ENCODE measurements at regions not wholly inside any gene's neighbourhood (a gene's known extent, or its start where the extent isn't known, plus 50 kb on each side); places are given as distances from the start of the nearest gene placed in this dataset.

DNA sequence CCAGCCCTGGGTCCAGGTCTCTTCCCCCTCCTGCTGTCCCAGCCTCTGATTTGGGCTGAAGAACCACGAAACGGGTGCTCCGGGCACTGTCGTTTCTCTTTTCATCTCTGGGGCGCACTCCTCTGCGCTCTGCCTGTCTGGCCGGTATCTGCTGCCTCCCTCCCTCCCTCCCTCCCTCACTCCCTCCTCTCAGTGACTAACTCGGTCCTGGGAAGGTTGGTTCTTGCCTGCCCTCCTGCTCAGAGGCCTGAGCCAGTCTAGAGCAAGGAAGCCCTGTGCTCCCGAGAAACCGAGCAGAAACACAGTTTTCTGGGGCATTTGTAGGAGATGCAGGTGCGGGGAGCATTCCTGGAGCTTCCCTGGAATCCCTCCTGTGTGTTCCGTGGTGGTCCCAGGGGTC is 1235.2 kb downstream of the BRD1 start:
- no peak overlapping the region for H3K9ac ChIP-seq (ENCODE audit: low read depth, low read length, poor library complexity, severe bottlenecking)
- no peaks in the 10 kb centered on the region for H3F3A ChIP-seq (ENCODE audit: low read depth)
- peaks cover 4% of the 10 kb centered on the region; the same call in 1 of the 2 replicates for H3K9me3 ChIP-seq (ENCODE audit: insufficient read depth, low read depth, low read length)
- no peak overlapping the region for H3K4me3 ChIP-seq (ENCODE audit: low read length, poor library complexity, severe bottlenecking)
- H3K4me1 ChIP-seq (ENCODE audit: insufficient read depth, low read length, poor library complexity, severe bottlenecking): no peaks in the 10 kb centered on the region
- no peak overlapping the region for H3K4me2 ChIP-seq (ENCODE audit: low read depth, low read length, poor library complexity, severe bottlenecking)
- no peaks in the 10 kb centered on the region for H3K36me3 ChIP-seq (ENCODE audit: insufficient read depth, low read length)
- H3K27me3 ChIP-seq (ENCODE audit: insufficient read depth, low read length, poor library complexity, severe bottlenecking): no peaks in the 10 kb centered on the region
- H3K9me2 ChIP-seq (replicated peaks; ENCODE audit: low read depth, low read length): no peaks in the 10 kb centered on the region
- H3K79me2 ChIP-seq (ENCODE audit: insufficient read depth, low read length): no peaks in the 10 kb centered on the region
- no peaks in the 10 kb centered on the region for H4K20me1 ChIP-seq (ENCODE audit: insufficient read depth, low read length, poor library complexity, severe bottlenecking)
- H2AFZ ChIP-seq (ENCODE audit: low read length): no peak overlapping the region
- no peak for TF ChIP-seq CTCF (conservative IDR thresholded peaks at IDR 0.05; ENCODE audit: low read length)
- TF ChIP-seq EZH2phosphoT487 (IDR thresholded peaks at IDR 0.05; ENCODE audit: borderline replicate concordance): no peak

DNA sequence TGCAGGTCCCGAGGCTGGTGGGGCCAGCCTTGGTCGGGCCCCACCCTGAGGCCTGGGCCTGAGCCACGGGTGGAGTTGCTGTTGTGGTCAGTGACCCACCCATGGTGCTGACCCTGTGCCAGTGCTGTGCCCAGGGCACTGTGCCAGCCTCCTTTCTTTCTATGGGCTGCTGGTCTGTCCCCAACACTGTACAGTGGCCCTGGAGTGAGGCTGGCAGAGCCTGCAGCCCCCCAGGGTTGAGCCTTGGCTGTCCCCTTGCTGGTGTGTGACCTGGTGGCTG is 1235.7 kb downstream of the BRD1 start:
- Histone ChIP-seq H3F3A (ENCODE audit: low read depth) (no peaks in the 10 kb centered on the region), H3K9me2 (replicated peaks; ENCODE audit: low read depth, low read length) (no peaks in the 10 kb centered on the region), H4K20me1 (ENCODE audit: insufficient read depth, low read length, poor library complexity, severe bottlenecking) (no peaks in the 10 kb centered on the region), H2AFZ (ENCODE audit: low read length) (no peak overlapping the region), H3K27me3 (ENCODE audit: insufficient read depth, low read length, poor library complexity, severe bottlenecking) (no peaks in the 10 kb centered on the region), H3K9ac (ENCODE audit: low read depth, low read length, poor library complexity, severe bottlenecking) (no peak overlapping the region), H3K4me1 (ENCODE audit: insufficient read depth, low read length, poor library complexity, severe bottlenecking) (no peaks in the 10 kb centered on the region), H3K79me2 (ENCODE audit: insufficient read depth, low read length) (no peaks in the 10 kb centered on the region), H3K36me3 (ENCODE audit: insufficient read depth, low read length) (no peaks in the 10 kb centered on the region), H3K4me2 (ENCODE audit: low read depth, low read length, poor library complexity, severe bottlenecking) (no peak overlapping the region), H3K4me3 (ENCODE audit: low read length, poor library complexity, severe bottlenecking) (no peak overlapping the region), H3K9me3 (ENCODE audit: insufficient read depth, low read depth, low read length) (peaks cover 4% of the 10 kb centered on the region; the same call in 1 of the 2 replicates)
- TF ChIP-seq CTCF (conservative IDR thresholded peaks at IDR 0.05; ENCODE audit: low read length): no peak
- TF ChIP-seq EZH2phosphoT487 (IDR thresholded peaks at IDR 0.05; ENCODE audit: borderline replicate concordance): no peak

GRCh38 chr22:48591286-48592065 is 1236.2 kb downstream of the BRD1 start:
- Histone ChIP-seq H4K20me1 (ENCODE audit: insufficient read depth, low read length, poor library complexity, severe bottlenecking) (no peaks in the 10 kb centered on the region), H2AFZ (ENCODE audit: low read length) (no peak overlapping the region), H3K9me3 (ENCODE audit: insufficient read depth, low read depth, low read length) (peaks cover 4% of the 10 kb centered on the region; the same call in 1 of the 2 replicates), H3K79me2 (ENCODE audit: insufficient read depth, low read length) (no peaks in the 10 kb centered on the region), H3K27me3 (ENCODE audit: insufficient read depth, low read length, poor library complexity, severe bottlenecking) (no peaks in the 10 kb centered on the region), H3F3A (ENCODE audit: low read depth) (no peaks in the 10 kb centered on the region), H3K4me3 (ENCODE audit: low read length, poor library complexity, severe bottlenecking) (no peak overlapping the region), H3K4me1 (ENCODE audit: insufficient read depth, low read length, poor library complexity, severe bottlenecking) (no peaks in the 10 kb centered on the region), H3K36me3 (ENCODE audit: insufficient read depth, low read length) (no peaks in the 10 kb centered on the region), H3K9me2 (replicated peaks; ENCODE audit: low read depth, low read length) (no peaks in the 10 kb centered on the region), H3K4me2 (ENCODE audit: low read depth, low read length, poor library complexity, severe bottlenecking) (no peak overlapping the region), H3K9ac (ENCODE audit: low read depth, low read length, poor library complexity, severe bottlenecking) (no peak overlapping the region)
- TF ChIP-seq CTCF (conservative IDR thresholded peaks at IDR 0.05; ENCODE audit: low read length) (no peak), EZH2phosphoT487 (IDR thresholded peaks at IDR 0.05; ENCODE audit: borderline replicate concordance) (no peak)
